ENCODE measurements at regions not wholly inside any gene's neighbourhood (a gene's known extent, or its start where the extent isn't known, plus 50 kb on each side); places are given as distances from the start of the nearest gene placed in this dataset.
A peak's percentile ranks its signal among the peaks of the same experiment; 100 is the strongest.

DNA sequence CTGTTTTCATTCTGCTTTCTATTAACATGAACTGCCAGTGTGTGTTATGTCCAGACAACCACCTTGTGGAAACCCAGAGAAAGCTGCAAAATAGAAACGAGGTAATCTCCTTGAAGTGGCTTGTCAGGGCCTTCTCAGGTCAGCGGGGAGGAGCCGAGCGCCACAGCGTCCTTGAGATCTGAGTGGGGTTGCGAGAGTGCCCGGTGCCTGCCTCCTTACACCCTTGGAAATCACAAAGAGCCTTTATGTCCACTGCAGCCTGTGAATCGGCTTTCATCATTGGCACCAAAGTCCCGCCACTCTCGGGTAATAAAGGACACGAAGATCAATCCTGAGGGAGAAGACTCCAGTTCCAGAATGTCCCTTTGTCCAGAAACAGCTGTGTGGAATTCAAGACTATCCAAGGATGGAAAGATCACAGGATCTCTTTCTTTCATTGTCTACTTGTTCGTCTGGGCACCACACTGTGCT lies 135.2 kb downstream of the HRH4 start:
- Histone ChIP-seq H3K27me3 (peaks cover 0 to 8% (median 0%) of the 10 kb centered on the region in 4 donors), H3K4me1 (no peaks in the 10 kb centered on the region), H3K9me3 (no peaks in the 10 kb centered on the region), H3K27ac (replicated peaks in 1 of 4) (no peak overlapping the region), H3K36me3 (no peaks in the 10 kb centered on the region), H3K4me3 (no peak overlapping the region)
- DNase-seq (ENCODE audit: extremely low spot score): peak; percentile 75
- 84% methylated on average over 11 of the region's 12 CpGs for WGBS
- intact Hi-C loops (cut with DNase I): loop anchor here (5.0 kb wide), 1 partner anchor 132 kb away; no protein-coding TSS in a partner anchor
- TF ChIP-seq EP300 (IDR thresholded peaks at IDR 0.05): no peak
- TF ChIP-seq CTCF (IDR thresholded peaks at IDR 0.05): no peak
- TF ChIP-seq POLR2A (IDR thresholded peaks at IDR 0.05; ENCODE audit: low read depth): no peak
- no peak for TF ChIP-seq POLR2AphosphoS5 (IDR thresholded peaks at IDR 0.05)

GRCh38 chr18:24600076-24600654 lies 139.7 kb downstream of the HRH4 start:
- TF ChIP-seq POLR2AphosphoS5 (IDR thresholded peaks at IDR 0.05) (no peak), CTCF (IDR thresholded peaks at IDR 0.05) (peak; percentile 31 to 50 (median 41))
- no peaks in the 10 kb centered on the region for H3K4me1 ChIP-seq
- WGBS: 26% methylated on average over 6 of the region's 6 CpGs
- H3K4me3 ChIP-seq: no peak overlapping the region
- DNase-seq (ENCODE audit: extremely low spot score): no peak
- peaks cover 0 to 12% (median 0%) of the 10 kb centered on the region in 4 donors for H3K27me3 ChIP-seq
- H3K36me3 ChIP-seq: no peaks in the 10 kb centered on the region
- intact Hi-C loops (cut with DNase I): no loop called here
- no peak overlapping the region for H3K27ac ChIP-seq (replicated peaks in 1 of 4)
- H3K9me3 ChIP-seq: no peaks in the 10 kb centered on the region

- intact Hi-C loops (cut with DNase I): no loop called here
- Histone ChIP-seq H3K4me3 (no peak overlapping the region), H3K36me3 (no peaks in the 10 kb centered on the region), H3K9me3 (no peaks in the 10 kb centered on the region), H3K4me1 (no peaks in the 10 kb centered on the region), H3K27ac (replicated peaks in 1 of 4) (no peak overlapping the region), H3K27me3 (peaks cover 0 to 12% (median 0%) of the 10 kb centered on the region in 4 donors)
- no peak for DNase-seq (ENCODE audit: extremely low spot score)
- 64% methylated on average over 1 of the region's 1 CpG for WGBS
- TF ChIP-seq POLR2AphosphoS5 (IDR thresholded peaks at IDR 0.05) (no peak), EP300 (IDR thresholded peaks at IDR 0.05) (no peak), POLR2A (IDR thresholded peaks at IDR 0.05; ENCODE audit: low read depth) (no peak), CTCF (IDR thresholded peaks at IDR 0.05) (no peak)
Observed at GRCh38 chr18:24601585-24601984, 141.1 kb downstream of the HRH4 start.

- no peak overlapping the region for H3K27ac ChIP-seq (replicated peaks in 1 of 4)
- no peaks in the 10 kb centered on the region for H3K9me3 ChIP-seq
- H3K4me3 ChIP-seq: no peak overlapping the region
- no peak for TF ChIP-seq POLR2AphosphoS5 (IDR thresholded peaks at IDR 0.05)
- H3K27me3 ChIP-seq: peaks cover 0 to 12% (median 0%) of the 10 kb centered on the region in 4 donors
- intact Hi-C loops (cut with DNase I): no loop called here
- DNase-seq (ENCODE audit: extremely low spot score): peak; percentile 34
- H3K4me1 ChIP-seq: no peaks in the 10 kb centered on the region
- WGBS: 89% methylated on average over 4 of the region's 4 CpGs
- no peaks in the 10 kb centered on the region for H3K36me3 ChIP-seq
Observed at GRCh38 chr18:24602201-24602600, 141.8 kb downstream of the HRH4 start.

GRCh38 chr18:24603151-24603550 lies 142.7 kb downstream of the HRH4 start:
- no peaks in the 10 kb centered on the region for H3K9me3 ChIP-seq
- no peak overlapping the region for H3K27ac ChIP-seq (replicated peaks in 1 of 4)
- DNase-seq (ENCODE audit: extremely low spot score): peak; percentile 70
- TF ChIP-seq EP300 (IDR thresholded peaks at IDR 0.05): no peak
- TF ChIP-seq POLR2A (IDR thresholded peaks at IDR 0.05; ENCODE audit: low read depth): no peak
- no peak for TF ChIP-seq CTCF (IDR thresholded peaks at IDR 0.05)
- TF ChIP-seq POLR2AphosphoS5 (IDR thresholded peaks at IDR 0.05): no peak
- intact Hi-C loops (cut with DNase I): no loop called here
- peaks cover 0 to 5% (median 0%) of the 10 kb centered on the region in 4 donors for H3K27me3 ChIP-seq
- 53% methylated on average over 3 of the region's 3 CpGs for WGBS
- no peaks in the 10 kb centered on the region for H3K4me1 ChIP-seq
- H3K4me3 ChIP-seq: no peak overlapping the region
- no peaks in the 10 kb centered on the region for H3K36me3 ChIP-seq
